Activated CD4-positive, alpha-beta T cell treated with anti-CD3 and anti-CD28 coated beads, Interleukin-2, amount 10 ng/mL, durations not matched to agents 7 days and 5 days (primary cell): ENCODE measurements at regions not wholly inside any gene's neighbourhood (a gene's known extent, or its start where the extent isn't known, plus 50 kb on each side); places are given as distances from the start of the nearest gene placed in this dataset.

Experiments
- CTCF ChIA-PET: fragments of 350-600 bp; sonication (Branson Sonifier 250); formaldehyde crosslinking; loops from one replicate; lab custom pipeline; 2021; ENCODE audit warnings: antibody characterized with exemption; lab: Charles Lee
- POLR2A ChIA-PET: fragments of 350-600 bp; sonication (Branson Sonifier 250); formaldehyde crosslinking; loops from one replicate; lab custom pipeline; 2021; ENCODE audit warnings: antibody characterized with exemption; lab: Charles Lee
- DNase-seq: peaks from one replicate; pipeline ENCODE4 v3.0.0-alpha.2; 2020
- H3K27ac Mint-ChIP-seq: one replicate; pipeline ENCODE4 v1.8.0; 2021; ENCODE audit warnings: mild to moderate bottlenecking, moderate library complexity, mixed read lengths
- H3K27me3 Mint-ChIP-seq: one replicate; pipeline ENCODE4 v1.8.0; 2021; ENCODE audit warnings: mixed read lengths
- H3K36me3 Mint-ChIP-seq: one replicate; pipeline ENCODE4 v1.8.0; 2021; ENCODE audit warnings: low read depth, mixed read lengths
- H3K4me1 Mint-ChIP-seq: one replicate; pipeline ENCODE4 v1.8.0; 2021; ENCODE audit warnings: mixed read lengths
- H3K4me3 Mint-ChIP-seq: one replicate; pipeline ENCODE4 v1.8.0; 2021; ENCODE audit warnings: mild to moderate bottlenecking, moderate library complexity, mixed read lengths
- H3K9me3 Mint-ChIP-seq: one replicate; pipeline ENCODE4 v1.8.0; 2021; ENCODE audit warnings: mixed read lengths

DNA sequence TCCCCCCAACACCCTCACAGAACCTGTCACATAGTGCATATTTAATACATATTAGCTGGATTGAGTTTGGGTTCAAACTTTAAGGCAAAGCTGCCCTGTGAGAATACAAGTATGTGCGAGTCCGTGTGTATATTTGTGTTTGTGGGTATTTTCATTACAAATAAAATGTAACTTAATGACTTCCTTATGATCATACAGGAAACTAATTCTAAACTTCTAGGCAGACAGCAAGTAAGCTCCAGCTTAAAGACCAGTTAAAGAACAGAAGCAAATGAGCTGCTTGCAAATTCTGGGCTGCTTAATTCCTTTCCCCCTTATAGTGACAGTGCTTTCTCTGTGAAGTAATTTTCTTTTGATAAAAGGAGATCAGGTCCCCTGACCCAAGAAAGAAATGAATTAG, 437.6 kb downstream of the TTLL7 start:
- no peak for DNase-seq

DNA sequence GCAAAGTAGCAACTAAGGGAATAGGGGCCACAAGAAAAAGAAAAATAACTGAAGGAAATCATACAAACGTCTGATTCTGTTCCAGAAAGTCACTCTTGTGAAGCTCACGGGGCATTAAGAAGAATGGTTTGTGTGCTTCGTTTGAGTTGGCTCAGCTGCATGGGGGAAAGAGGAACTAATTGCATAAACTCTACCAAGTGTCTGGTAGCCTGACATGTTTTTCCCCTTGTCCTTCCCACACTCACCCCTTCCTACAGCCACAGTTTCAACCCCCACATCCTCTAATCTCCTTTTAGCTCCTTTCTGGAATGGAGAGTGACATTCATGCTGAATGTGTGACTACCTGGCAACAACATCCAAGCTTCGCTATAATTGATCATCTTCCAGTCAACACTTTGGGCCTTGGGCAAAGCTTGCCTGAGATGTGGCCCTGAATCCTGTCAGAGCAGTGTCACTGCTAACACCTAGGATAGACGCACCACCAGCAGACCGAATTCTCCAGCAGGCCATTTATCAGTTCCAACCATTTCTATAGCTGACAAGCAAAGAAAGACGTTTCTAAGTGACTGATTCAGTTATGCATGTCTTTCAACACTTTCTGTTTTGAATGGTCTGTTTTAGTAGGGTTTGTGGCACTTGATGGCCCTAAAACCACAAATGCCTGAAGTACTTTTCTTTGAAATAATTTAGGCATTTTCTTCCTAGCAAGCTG, 439.6 kb downstream of the TTLL7 start:
- peaks cover 3% of the 10 kb centered on the region for H3K36me3 Mint-ChIP-seq
- H3K27me3 Mint-ChIP-seq: no peaks in the 10 kb centered on the region
- POLR2A ChIA-PET: no interaction called here
- H3K4me1 Mint-ChIP-seq: peaks cover 2% of the 10 kb centered on the region
- peaks cover 2% of the 10 kb centered on the region for H3K9me3 Mint-ChIP-seq
- H3K4me3 Mint-ChIP-seq: no peak overlapping the region
- peak overlapping the region; percentile 37 for H3K27ac Mint-ChIP-seq
- CTCF ChIA-PET: no interaction called here
- DNase-seq: no peak

More for the DNA sequence above, 437.6 kb downstream of the TTLL7 start:
- CTCF ChIA-PET: interaction anchor here (0.7 to 1.6 kb wide), 2 partner anchors 12 kb away, joined by 3 to 4 read pairs; no protein-coding TSS in a partner anchor
- Mint-ChIP-seq H3K4me1 (peaks cover 2% of the 10 kb centered on the region), H3K27me3 (no peaks in the 10 kb centered on the region), H3K36me3 (peaks cover 3% of the 10 kb centered on the region), H3K4me3 (no peak overlapping the region), H3K9me3 (peaks cover 2% of the 10 kb centered on the region), H3K27ac (no peak overlapping the region)
- POLR2A ChIA-PET: no interaction called here

DNA sequence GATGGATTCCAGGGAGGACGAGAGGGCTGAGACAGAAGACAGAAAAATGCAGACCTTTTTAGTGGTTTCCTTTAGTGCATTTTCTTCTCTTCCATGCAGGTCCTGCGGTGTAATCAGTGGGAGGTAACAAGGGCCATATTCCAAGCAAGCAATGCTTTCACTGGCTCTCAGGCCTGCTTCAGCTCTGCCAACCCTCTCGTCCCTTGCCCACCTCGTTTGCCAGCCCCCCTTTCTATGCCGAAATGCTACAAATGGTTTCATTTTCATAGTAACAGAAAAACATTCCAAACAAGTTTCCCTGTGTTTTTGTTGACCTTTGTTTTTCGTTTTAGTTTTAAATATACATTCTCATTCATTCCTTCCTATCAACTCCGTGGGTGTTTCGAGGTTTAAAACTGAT, 443.1 kb downstream of the TTLL7 start:
- no peak for DNase-seq
- POLR2A ChIA-PET: no interaction called here
- Mint-ChIP-seq H3K4me1 (peaks cover 2% of the 10 kb centered on the region), H3K4me3 (no peak overlapping the region), H3K27ac (no peak overlapping the region), H3K9me3 (peaks cover under 1% of the 10 kb centered on the region), H3K27me3 (no peaks in the 10 kb centered on the region), H3K36me3 (peaks cover 3% of the 10 kb centered on the region)
- CTCF ChIA-PET: no interaction called here

DNA sequence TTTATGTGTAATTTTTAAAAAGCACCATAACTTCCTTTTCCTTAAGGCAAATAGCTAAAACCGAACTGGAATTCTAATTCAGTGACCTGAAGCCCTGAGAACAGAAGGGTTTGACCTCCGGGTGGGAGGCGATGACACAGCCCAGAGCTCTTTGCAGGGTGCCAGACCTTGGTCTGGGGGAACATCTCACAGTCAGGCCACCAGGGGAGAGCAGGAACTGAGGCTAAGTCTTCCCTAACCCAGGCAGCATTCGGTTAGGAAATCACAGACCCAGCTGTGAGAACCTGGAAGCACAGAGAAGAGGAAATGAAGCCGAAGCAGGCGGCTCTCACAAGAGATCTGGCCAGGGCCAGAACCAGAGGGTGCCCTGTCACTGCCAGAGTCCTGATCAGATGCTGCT, 444.8 kb downstream of the TTLL7 start:
- Mint-ChIP-seq H3K27ac (no peak overlapping the region), H3K36me3 (no peaks in the 10 kb centered on the region), H3K4me1 (no peaks in the 10 kb centered on the region), H3K4me3 (no peak overlapping the region), H3K9me3 (peaks cover 2% of the 10 kb centered on the region), H3K27me3 (no peaks in the 10 kb centered on the region)
- DNase-seq: no peak
- CTCF ChIA-PET: no interaction called here
- POLR2A ChIA-PET: no interaction called here

DNA sequence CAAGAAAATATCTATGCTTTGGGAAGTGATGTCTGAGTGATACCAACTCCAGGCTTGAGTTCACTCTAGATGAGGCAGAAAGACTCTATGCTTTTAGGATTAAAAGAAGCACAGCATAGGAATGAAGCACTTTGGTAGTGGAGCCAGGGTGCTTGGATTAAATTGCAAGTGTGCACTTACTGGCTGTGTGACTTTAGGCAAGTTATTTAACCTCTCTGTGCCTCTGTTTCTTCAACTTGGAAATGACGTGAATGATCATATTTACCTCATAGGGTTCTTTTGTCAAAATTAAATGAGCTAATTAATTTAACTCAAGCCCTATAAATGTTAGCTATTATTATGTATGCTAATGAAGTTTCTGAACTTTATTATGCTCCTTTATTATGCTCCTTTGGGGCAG, 446.1 kb downstream of the TTLL7 start:
- H3K9me3 Mint-ChIP-seq: peaks cover 2% of the 10 kb centered on the region
- ChIA-PET POLR2A (no interaction called here), CTCF (interaction anchor here (0.7 kb wide), 1 partner anchor 512 kb away, joined by 3 read pairs; no protein-coding TSS in a partner anchor)
- no peaks in the 10 kb centered on the region for H3K27me3 Mint-ChIP-seq
- H3K36me3 Mint-ChIP-seq: no peaks in the 10 kb centered on the region
- H3K4me1 Mint-ChIP-seq: no peaks in the 10 kb centered on the region
- DNase-seq: no peak
- H3K27ac Mint-ChIP-seq: no peak overlapping the region
- H3K4me3 Mint-ChIP-seq: no peak overlapping the region

DNA sequence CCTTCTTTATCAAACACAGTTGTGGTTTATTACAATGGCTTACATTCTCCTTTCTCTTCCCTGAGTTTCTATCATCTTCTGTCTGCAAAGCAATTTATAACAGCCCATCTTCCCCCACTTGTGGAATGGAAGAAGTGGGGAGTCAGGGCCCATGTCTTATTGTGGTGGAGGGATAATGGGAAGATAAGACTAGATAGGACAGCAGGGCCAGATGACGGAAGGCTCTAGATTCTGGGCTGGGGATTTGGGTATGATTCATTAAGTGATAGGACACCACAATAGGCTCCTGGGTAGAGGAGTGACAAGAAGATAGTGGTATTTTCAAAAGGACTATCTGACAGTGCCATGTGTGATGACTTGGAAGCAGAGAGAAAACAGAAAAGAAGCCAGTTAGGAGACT, 450.6 kb downstream of the TTLL7 start:
- CTCF ChIA-PET: no interaction called here
- Mint-ChIP-seq H3K36me3 (no peaks in the 10 kb centered on the region), H3K4me3 (no peak overlapping the region), H3K4me1 (peaks cover 3% of the 10 kb centered on the region), H3K27me3 (no peaks in the 10 kb centered on the region), H3K9me3 (peaks cover 6% of the 10 kb centered on the region), H3K27ac (no peak overlapping the region)
- POLR2A ChIA-PET: no interaction called here
- DNase-seq: no peak

DNA sequence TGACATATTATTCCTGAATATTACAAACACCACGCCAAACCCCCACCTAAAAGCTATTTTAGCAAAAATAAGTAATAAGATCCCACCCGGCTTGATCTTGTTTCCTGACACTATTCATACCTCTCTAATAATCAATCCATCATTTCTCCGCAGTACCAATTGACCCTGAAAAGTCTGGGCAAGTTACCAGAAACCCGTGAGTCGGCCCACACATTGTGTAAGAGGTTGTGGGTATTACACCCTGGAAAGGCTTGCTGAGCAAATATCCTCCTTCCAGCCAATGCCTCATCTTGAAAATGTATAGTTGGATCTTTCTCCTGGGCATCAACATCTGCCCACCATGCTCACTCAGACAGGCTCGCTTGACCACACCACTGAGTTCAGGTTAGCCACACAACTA, 451.0 kb downstream of the TTLL7 start:
- Mint-ChIP-seq H3K36me3 (no peaks in the 10 kb centered on the region), H3K27me3 (no peaks in the 10 kb centered on the region), H3K4me1 (peaks cover 3% of the 10 kb centered on the region), H3K9me3 (peaks cover 6% of the 10 kb centered on the region), H3K4me3 (no peak overlapping the region), H3K27ac (no peak overlapping the region)
- POLR2A ChIA-PET: no interaction called here
- CTCF ChIA-PET: no interaction called here
- DNase-seq: no peak

DNA sequence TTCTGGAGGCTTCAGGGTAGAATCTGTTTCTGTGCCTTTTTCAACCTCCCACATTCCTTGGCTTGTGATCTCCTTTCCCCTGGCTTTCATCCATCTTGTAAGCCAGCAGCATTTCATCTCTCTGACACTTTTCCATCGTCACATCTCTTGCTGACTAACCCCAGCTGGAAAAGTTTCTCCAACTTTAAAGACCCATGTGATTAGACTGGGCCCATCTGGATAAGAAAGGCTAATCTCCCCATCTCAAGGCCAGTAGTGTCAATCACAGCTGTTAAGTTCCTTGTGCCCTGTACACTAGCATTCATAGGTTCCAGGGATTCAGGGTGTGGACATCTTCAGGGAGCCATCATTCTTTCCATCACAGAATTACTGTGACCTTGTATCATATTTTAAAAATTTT, 452.1 kb downstream of the TTLL7 start:
- H3K27ac Mint-ChIP-seq: no peak overlapping the region

DNA sequence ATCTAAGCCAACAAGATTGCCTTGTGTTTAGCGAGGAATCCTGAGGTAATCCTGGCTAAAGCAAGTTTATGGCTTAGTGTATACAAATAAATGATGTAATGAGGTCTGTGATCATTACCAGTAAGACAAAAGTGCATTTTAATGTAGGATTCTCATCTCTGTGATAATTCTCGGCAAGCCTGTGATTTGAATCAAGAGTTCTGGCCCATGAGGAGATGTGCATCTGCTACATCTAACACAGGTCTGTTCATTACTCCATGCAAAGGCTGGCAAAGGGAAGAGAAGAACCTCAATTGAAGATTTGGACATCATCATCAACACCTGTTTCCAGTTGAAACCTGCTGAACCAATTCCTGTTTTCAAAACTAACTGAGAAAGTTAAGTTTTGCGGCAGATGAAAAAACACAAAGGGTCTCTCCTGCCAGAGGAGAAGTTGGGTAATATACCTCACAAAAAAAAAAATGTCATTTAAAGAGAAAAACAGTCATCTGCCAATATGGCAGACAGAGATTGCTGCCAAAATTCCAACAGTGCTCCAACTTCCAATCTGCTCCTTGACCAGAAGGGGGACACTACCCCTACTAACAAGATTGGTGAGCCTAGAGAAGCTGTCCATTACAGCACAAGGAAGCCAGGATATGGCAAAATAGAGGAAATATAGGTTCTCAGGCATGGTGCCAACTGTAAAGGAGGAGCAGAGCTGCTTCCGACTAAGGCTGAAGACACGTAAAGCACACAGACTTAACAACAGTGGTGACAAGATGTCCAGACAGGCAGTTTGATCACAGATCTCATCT, 453.7 kb downstream of the TTLL7 start:
- Mint-ChIP-seq H3K27ac (no peak overlapping the region), H3K36me3 (no peaks in the 10 kb centered on the region), H3K27me3 (no peaks in the 10 kb centered on the region), H3K9me3 (peaks cover 7% of the 10 kb centered on the region), H3K4me1 (peaks cover 3% of the 10 kb centered on the region), H3K4me3 (no peak overlapping the region)
- CTCF ChIA-PET: no interaction called here
- POLR2A ChIA-PET: no interaction called here
- no peak for DNase-seq

More for the DNA sequence above, 452.1 kb downstream of the TTLL7 start:
- Mint-ChIP-seq H3K9me3 (peaks cover 8% of the 10 kb centered on the region), H3K4me3 (no peak overlapping the region), H3K36me3 (no peaks in the 10 kb centered on the region), H3K27me3 (no peaks in the 10 kb centered on the region), H3K4me1 (peaks cover 3% of the 10 kb centered on the region)
- CTCF ChIA-PET: no interaction called here
- DNase-seq: no peak
- POLR2A ChIA-PET: no interaction called here

DNA sequence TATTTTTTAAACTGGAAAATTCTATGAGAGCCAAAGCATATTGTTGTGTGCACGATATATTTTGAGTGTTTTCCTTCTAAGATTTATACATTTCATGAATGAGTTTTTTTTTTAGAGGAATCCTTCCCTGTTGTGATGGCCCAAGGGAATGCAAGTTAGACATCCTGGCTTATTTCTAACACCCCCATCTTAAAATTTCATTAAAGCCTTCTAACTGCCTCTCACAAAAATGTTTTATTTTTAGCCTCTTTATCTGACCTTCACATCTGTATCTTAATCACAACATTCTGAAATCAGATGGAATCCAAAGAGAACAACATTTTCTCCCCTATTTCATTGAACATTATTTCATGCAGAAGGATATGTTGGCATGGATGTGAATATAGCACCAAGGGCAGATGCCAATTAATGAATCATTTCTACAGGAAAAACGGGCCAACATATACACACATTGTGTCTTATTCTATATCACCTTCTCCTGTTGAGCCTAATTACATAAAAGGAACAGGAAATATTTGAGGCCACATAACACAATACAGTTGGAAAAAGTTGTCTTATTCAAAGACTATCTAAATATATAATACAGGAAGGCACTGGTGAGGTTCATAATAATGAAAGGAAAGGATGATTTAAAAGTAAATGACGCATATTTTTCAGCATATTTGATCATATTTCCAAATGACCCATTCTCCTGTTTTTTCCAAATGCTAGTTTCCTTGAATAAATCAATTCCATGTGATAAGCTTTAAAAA, 455.5 kb downstream of the TTLL7 start:
- no peak overlapping the region for H3K27ac Mint-ChIP-seq
- no peaks in the 10 kb centered on the region for H3K36me3 Mint-ChIP-seq
- no peak overlapping the region for H3K4me3 Mint-ChIP-seq
- CTCF ChIA-PET: no interaction called here
- no peaks in the 10 kb centered on the region for H3K27me3 Mint-ChIP-seq
- POLR2A ChIA-PET: no interaction called here
- peaks cover 3% of the 10 kb centered on the region for H3K4me1 Mint-ChIP-seq
- peaks cover 11% of the 10 kb centered on the region for H3K9me3 Mint-ChIP-seq
- no peak for DNase-seq

DNA sequence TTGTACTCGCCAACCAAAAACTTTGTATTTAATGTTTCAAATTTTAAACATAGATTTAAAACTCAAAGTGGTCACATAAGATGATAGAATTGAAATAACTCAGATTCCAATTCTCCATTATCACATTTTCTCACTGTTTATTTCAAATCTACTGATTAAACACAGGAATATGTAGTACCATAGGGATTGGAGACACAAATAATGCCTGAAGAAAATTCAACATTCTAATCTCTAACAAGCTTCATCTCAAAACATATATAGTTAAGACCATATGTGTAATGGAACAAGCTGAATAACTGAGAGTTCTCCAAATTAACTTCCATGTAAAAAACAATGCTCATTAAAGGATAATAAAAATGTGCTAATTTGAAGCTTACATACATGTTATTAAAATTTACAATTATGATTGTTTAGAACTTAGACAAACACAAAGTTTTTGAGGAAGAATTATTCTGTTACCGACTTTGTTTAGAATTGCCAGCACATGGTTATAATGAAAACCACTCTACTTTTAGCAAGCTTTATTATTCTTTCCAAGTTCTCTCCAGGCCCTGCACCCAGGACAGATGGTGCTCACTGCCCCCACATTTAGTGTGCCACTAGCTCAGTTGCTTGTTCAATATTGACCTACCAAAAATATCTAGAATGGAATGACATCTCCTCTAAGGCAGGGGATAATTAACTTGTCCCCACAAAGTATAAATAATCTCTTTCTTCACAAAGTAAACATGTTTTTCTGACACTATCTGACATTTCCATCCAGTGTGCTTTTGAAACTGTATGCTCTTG, 467.2 kb downstream of the TTLL7 start:
- Mint-ChIP-seq H3K4me3 (no peak overlapping the region), H3K27ac (no peak overlapping the region), H3K9me3 (peaks cover 21% of the 10 kb centered on the region), H3K27me3 (no peaks in the 10 kb centered on the region), H3K4me1 (no peaks in the 10 kb centered on the region), H3K36me3 (peaks cover 1% of the 10 kb centered on the region)
- CTCF ChIA-PET: interaction anchor here (0.7 kb wide), 1 partner anchor 1428 kb away, joined by 7 read pairs; no protein-coding TSS in a partner anchor
- DNase-seq: no peak
- POLR2A ChIA-PET: no interaction called here

DNA sequence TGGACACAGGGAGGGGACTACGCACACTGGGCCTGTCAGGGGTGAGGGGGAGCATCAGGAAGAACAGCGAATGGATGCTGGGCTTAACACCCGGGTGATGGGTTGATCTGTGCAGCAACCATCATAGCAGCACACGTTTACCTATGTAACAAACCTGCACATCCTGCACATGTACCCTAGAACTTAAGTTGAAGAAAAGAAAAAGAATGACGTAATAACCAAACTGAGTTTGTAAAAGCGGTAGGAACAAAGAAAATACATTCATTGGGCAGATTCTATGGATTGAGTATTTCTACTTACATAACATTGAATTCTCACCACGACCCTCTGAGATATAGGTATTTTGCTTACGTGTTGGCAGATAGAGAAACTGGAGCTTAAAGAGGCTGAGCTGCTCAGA, 468.4 kb downstream of the TTLL7 start:
- Mint-ChIP-seq H3K27ac (no peak overlapping the region), H3K4me3 (no peak overlapping the region), H3K36me3 (peaks cover 1% of the 10 kb centered on the region), H3K27me3 (no peaks in the 10 kb centered on the region), H3K4me1 (no peaks in the 10 kb centered on the region), H3K9me3 (peaks cover 22% of the 10 kb centered on the region)
- ChIA-PET CTCF (interaction anchor here (0.6 kb wide), 1 partner anchor 10 kb away, joined by 3 read pairs; no protein-coding TSS in a partner anchor), POLR2A (no interaction called here)
- DNase-seq: no peak
